DND-41 (cell line): ENCODE measurements at regions not wholly inside any gene's neighbourhood (a gene's known extent, or its start where the extent isn't known, plus 50 kb on each side); places are given as distances from the start of the nearest gene placed in this dataset.

Experiments used
- ATAC-seq: fragments of 200-7000 bp; cut with Tn5 transposase; 3 replicates; pipeline ENCODE4 v1.9.1; 2021; ENCODE audit warnings: low read depth; ENCODE audit not compliant: insufficient read depth
- DNase-seq: peaks from one replicate; pipeline ENCODE4 v3.0.0-alpha.2; 2020
- H2AFZ ChIP-seq: 2 replicates; pipeline ENCODE4 v1.6.0; 2012; ENCODE audit warnings: low read depth, low read length
- H3K27ac ChIP-seq: 2 replicates; pipeline ENCODE4 v1.5.1; 2012; ENCODE audit warnings: low read length, inconsistent platforms
- H3K27me3 ChIP-seq: fragments of 200-600 bp; sonication (generic); 2 replicates; pipeline ENCODE4 v1.6.0; 2012; ENCODE audit warnings: low read length, mild to moderate bottlenecking, inconsistent platforms; ENCODE audit not compliant: insufficient read depth, poor library complexity
- H3K36me3 ChIP-seq: 2 replicates; pipeline ENCODE4 v1.5.1; 2012; ENCODE audit warnings: low read length, inconsistent platforms; ENCODE audit not compliant: insufficient read depth
- H3K4me1 ChIP-seq: 2 replicates; pipeline ENCODE4 v1.5.1; 2012; ENCODE audit warnings: mild to moderate bottlenecking, low read length; ENCODE audit not compliant: insufficient read depth
- H3K4me2 ChIP-seq: 2 replicates; pipeline ENCODE4 v1.6.0; 2012; ENCODE audit warnings: mild to moderate bottlenecking, moderate library complexity, low read length, inconsistent platforms; ENCODE audit not compliant: insufficient read depth
- H3K4me3 ChIP-seq, 2 experiments: fragments of 200-600 bp in 1 of 2; shearing (Covaris generic) in 1 of 2; 2 replicates each; pipeline ENCODE4 v1.5.1; 2012 to 2016; ENCODE audit warnings: inconsistent platforms in 2 of 2, low read length in 2 of 2, mild to moderate bottlenecking in 2 of 2, low read depth in 1 of 2, moderate library complexity in 1 of 2
- H3K79me2 ChIP-seq: 2 replicates; pipeline ENCODE4 v1.6.0; 2012; ENCODE audit warnings: low read length, inconsistent platforms; ENCODE audit not compliant: insufficient read depth
- H3K9ac ChIP-seq: 2 replicates; pipeline ENCODE4 v1.6.0; 2012; ENCODE audit warnings: low read depth, mild to moderate bottlenecking, inconsistent platforms, low read length, moderate library complexity
- H3K9me3 ChIP-seq: 2 replicates; pipeline ENCODE4 v1.5.1; 2012; ENCODE audit warnings: low read length, moderate library complexity, mild to moderate bottlenecking, inconsistent platforms; ENCODE audit not compliant: insufficient read depth, severe bottlenecking
- H4K20me1 ChIP-seq: 2 replicates; pipeline ENCODE4 v1.6.0; 2012; ENCODE audit warnings: low read length; ENCODE audit not compliant: insufficient read depth
- EZH2 ChIP-seq: IDR thresholded peaks from 3 replicates; pipeline ENCODE4 v1.6.1; 2012; ENCODE audit warnings: borderline replicate concordance, low read depth, mild to moderate bottlenecking, moderate library complexity, low read length, inconsistent platforms; ENCODE audit not compliant: severe bottlenecking
- TF ChIP-seq, protein P1 (sequence below): IDR thresholded peaks from 2 replicates; pipeline ENCODE4 v1.5.1; 2012; ENCODE audit warnings: borderline replicate concordance, low read length, moderate library complexity, mild to moderate bottlenecking; ENCODE audit not compliant: poor library complexity, severe bottlenecking; ENCODE audit errors: extremely low read depth

DNA sequence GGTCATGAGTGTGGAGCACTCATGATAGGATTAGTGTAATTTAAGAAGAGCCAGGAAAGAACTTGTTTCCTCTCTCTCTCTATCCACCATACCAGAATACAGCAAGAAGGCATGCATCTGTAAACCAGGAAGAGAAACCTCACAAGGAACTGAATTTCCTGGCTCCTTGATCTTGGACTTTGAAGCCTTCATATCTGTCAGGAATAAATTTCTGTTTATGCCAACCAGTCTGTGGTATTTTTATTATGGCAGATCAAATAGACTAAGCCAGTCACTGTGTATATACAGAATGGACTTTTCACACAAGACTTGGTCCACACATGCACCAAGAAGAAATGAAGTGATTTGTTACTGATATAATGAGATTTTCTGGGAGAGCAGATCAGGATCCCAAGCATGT lies 930.1 kb upstream of the TMEFF2 start:
- Histone ChIP-seq H3K36me3 (no peaks in the 10 kb centered on the region), H3K4me3 (no peak overlapping the region), H3K9me3 (no peaks in the 10 kb centered on the region), H3K9ac (no peak overlapping the region), H3K27ac (no peak overlapping the region), H3K4me2 (no peak overlapping the region), H3K4me1 (no peaks in the 10 kb centered on the region), H3K79me2 (no peaks in the 10 kb centered on the region), H2AFZ (no peak overlapping the region), H4K20me1 (no peaks in the 10 kb centered on the region), H3K27me3 (no peaks in the 10 kb centered on the region)
- ATAC-seq = no peak
- TF ChIP-seq EZH2 = no peak
- TF ChIP-seq, protein P1, sequence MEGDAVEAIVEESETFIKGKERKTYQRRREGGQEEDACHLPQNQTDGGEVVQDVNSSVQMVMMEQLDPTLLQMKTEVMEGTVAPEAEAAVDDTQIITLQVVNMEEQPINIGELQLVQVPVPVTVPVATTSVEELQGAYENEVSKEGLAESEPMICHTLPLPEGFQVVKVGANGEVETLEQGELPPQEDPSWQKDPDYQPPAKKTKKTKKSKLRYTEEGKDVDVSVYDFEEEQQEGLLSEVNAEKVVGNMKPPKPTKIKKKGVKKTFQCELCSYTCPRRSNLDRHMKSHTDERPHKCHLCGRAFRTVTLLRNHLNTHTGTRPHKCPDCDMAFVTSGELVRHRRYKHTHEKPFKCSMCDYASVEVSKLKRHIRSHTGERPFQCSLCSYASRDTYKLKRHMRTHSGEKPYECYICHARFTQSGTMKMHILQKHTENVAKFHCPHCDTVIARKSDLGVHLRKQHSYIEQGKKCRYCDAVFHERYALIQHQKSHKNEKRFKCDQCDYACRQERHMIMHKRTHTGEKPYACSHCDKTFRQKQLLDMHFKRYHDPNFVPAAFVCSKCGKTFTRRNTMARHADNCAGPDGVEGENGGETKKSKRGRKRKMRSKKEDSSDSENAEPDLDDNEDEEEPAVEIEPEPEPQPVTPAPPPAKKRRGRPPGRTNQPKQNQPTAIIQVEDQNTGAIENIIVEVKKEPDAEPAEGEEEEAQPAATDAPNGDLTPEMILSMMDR = no peak
- no peak for DNase-seq

DNA sequence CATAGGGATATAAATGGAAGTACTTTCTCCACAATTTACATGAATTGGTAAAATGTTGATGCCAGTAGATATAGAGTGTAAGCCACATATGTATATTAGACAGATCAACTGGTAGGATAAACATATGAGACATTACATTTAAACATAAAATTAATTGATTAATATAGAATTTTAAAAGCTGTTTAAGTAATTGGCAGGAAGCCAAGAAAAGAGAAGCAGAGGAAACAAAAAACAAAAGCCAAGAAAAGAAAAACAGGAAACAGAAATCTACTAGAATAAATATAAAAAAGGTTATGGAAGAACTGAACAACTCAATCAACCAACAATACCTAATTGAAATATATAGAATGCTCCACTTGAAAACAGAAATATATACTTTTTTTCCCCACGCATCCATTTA lies 920.1 kb upstream of the TMEFF2 start:
- no peak for DNase-seq
- no peak overlapping the region for H3K27ac ChIP-seq
- H3K4me3 ChIP-seq = no peak overlapping the region
- H3K4me2 ChIP-seq = no peak overlapping the region
- no peak overlapping the region for H3K9ac ChIP-seq
- H3K9me3 ChIP-seq = no peaks in the 10 kb centered on the region
- ATAC-seq = no peak
- no peaks in the 10 kb centered on the region for H3K27me3 ChIP-seq
- H3K79me2 ChIP-seq = no peaks in the 10 kb centered on the region
- TF ChIP-seq, protein P1 = no peak
- no peak for TF ChIP-seq EZH2
- no peaks in the 10 kb centered on the region for H4K20me1 ChIP-seq
- H2AFZ ChIP-seq = no peak overlapping the region
- no peaks in the 10 kb centered on the region for H3K36me3 ChIP-seq
- H3K4me1 ChIP-seq = no peaks in the 10 kb centered on the region

DNA sequence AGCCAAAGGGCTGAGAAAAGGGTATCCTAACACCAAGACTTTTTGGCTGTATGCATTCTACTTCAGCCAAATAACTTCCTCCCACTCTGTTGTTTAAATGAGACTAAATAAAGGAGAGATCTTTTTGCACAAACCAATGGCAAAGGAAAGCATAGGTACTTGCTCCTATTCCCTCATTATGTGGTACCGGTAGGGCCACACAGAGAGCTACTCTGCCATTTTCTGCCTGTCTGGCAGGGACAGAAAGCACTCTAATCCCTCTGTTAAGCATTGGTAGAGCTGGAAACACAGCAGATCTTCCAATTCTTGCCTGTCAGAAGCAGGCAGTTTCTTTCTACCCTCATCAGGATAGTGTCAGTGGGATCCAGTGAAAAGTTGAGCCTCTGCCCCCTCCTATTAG lies 918.3 kb upstream of the TMEFF2 start:
- ATAC-seq = no peak

More for the DNA sequence above, 918.3 kb upstream of the TMEFF2 start:
- no peaks in the 10 kb centered on the region for H4K20me1 ChIP-seq
- H3K27ac ChIP-seq = no peak overlapping the region
- H3K36me3 ChIP-seq = no peaks in the 10 kb centered on the region
- H3K27me3 ChIP-seq = no peaks in the 10 kb centered on the region
- no peak overlapping the region for H3K4me3 ChIP-seq
- H3K79me2 ChIP-seq = no peaks in the 10 kb centered on the region
- no peaks in the 10 kb centered on the region for H3K4me1 ChIP-seq
- H3K4me2 ChIP-seq = no peak overlapping the region
- H2AFZ ChIP-seq = peak overlapping the region; percentile 56; the same call in 1 of the 2 replicates
- no peak overlapping the region for H3K9ac ChIP-seq
- no peak for DNase-seq
- no peaks in the 10 kb centered on the region for H3K9me3 ChIP-seq
- no peak for TF ChIP-seq EZH2
- TF ChIP-seq, protein P1 = no peak
